ENCODE measurements at regions not wholly inside any gene's neighbourhood (a gene's known extent, or its start where the extent isn't known, plus 50 kb on each side); places are given as distances from the start of the nearest gene placed in this dataset.

- no peak for ATAC-seq
- no peak for DNase-seq
- intact Hi-C loops (cut with micrococcal nuclease), result no loop called here
These were observed 469.5 kb downstream of the GBA3 start for GRCh38 chr4:23162275-23162674.

- DNase-seq (no peak), ATAC-seq (no peak)
- intact Hi-C loops (cut with micrococcal nuclease), result no loop called here
These were observed 469.1 kb downstream of the GBA3 start for GRCh38 chr4:23161787-23162186.

GRCh38 chr4:23153076-23153475 is 460.3 kb downstream of the GBA3 start:
- ATAC-seq (no peak), DNase-seq (no peak)
- intact Hi-C loops (cut with micrococcal nuclease), result no loop called here

- DNase-seq (no peak), ATAC-seq (no peak)
- intact Hi-C loops (cut with micrococcal nuclease), result no loop called here
These were observed 457.1 kb downstream of the GBA3 start for GRCh38 chr4:23149815-23150214.

GRCh38 chr4:23144707-23145106 is 452.0 kb downstream of the GBA3 start:
- ATAC-seq, result no peak
- no peak for DNase-seq
- intact Hi-C loops (cut with micrococcal nuclease), result no loop called here

- intact Hi-C loops (cut with micrococcal nuclease), result no loop called here
- DNase-seq, result no peak
- no peak for ATAC-seq
These were observed 443.3 kb downstream of the GBA3 start for GRCh38 chr4:23135792-23136645.

- DNase-seq (no peak), ATAC-seq (no peak)
- intact Hi-C loops (cut with micrococcal nuclease), result no loop called here
These were observed 441.6 kb downstream of the GBA3 start for GRCh38 chr4:23134331-23134730.

- ATAC-seq (no peak), DNase-seq (no peak)
- intact Hi-C loops (cut with micrococcal nuclease), result no loop called here
These were observed 438.1 kb downstream of the GBA3 start for GRCh38 chr4:23130845-23131244.

- intact Hi-C loops (cut with micrococcal nuclease), result no loop called here
- DNase-seq, result no peak
- ATAC-seq, result no peak
These were observed 432.4 kb downstream of the GBA3 start for GRCh38 chr4:23125118-23125517.

GRCh38 chr4:23122666-23123400 is 430.1 kb downstream of the GBA3 start:
- intact Hi-C loops (cut with micrococcal nuclease), result no loop called here
- ATAC-seq (no peak), DNase-seq (no peak)

GRCh38 chr4:23120374-23120773 is 427.6 kb downstream of the GBA3 start:
- DNase-seq (no peak), ATAC-seq (no peak)
- intact Hi-C loops (cut with micrococcal nuclease), result no loop called here

GRCh38 chr4:23117826-23118225 is 425.1 kb downstream of the GBA3 start:
- DNase-seq (no peak), ATAC-seq (no peak)
- intact Hi-C loops (cut with micrococcal nuclease), result no loop called here

GRCh38 chr4:23114538-23114937 is 421.8 kb downstream of the GBA3 start:
- intact Hi-C loops (cut with micrococcal nuclease), result no loop called here
- no peak for ATAC-seq
- no peak for DNase-seq

GRCh38 chr4:23113104-23113503 is 420.4 kb downstream of the GBA3 start:
- DNase-seq (no peak), ATAC-seq (peak; percentile 55)

GRCh38 chr4:23106516-23106915 is 413.8 kb downstream of the GBA3 start:
- intact Hi-C loops (cut with micrococcal nuclease), result no loop called here
- ATAC-seq, result no peak
- no peak for DNase-seq

More at GRCh38 chr4:23113104-23113503, 420.4 kb downstream of the GBA3 start:
- intact Hi-C loops (cut with micrococcal nuclease), result no loop called here

- intact Hi-C loops (cut with micrococcal nuclease), result no loop called here
- no peak for DNase-seq
- no peak for ATAC-seq
These were observed 413.1 kb downstream of the GBA3 start for GRCh38 chr4:23105759-23106370.

- intact Hi-C loops (cut with micrococcal nuclease), result no loop called here
- ATAC-seq (no peak), DNase-seq (no peak)
These were observed 404.5 kb downstream of the GBA3 start for GRCh38 chr4:23097251-23097650.

GRCh38 chr4:23091711-23092110 is 399.0 kb downstream of the GBA3 start:
- no peak for ATAC-seq

GRCh38 chr4:23085249-23085568 is 392.5 kb downstream of the GBA3 start:
- no peak for DNase-seq
- no peak for ATAC-seq
- intact Hi-C loops (cut with micrococcal nuclease), result no loop called here

More at GRCh38 chr4:23091711-23092110, 399.0 kb downstream of the GBA3 start:
- intact Hi-C loops (cut with micrococcal nuclease), result no loop called here
- DNase-seq, result no peak

GRCh38 chr4:23084559-23085248 is 392.0 kb downstream of the GBA3 start:
- no peak for DNase-seq
- intact Hi-C loops (cut with micrococcal nuclease), result no loop called here
- no peak for ATAC-seq

All from left ventricle myocardium superior (tissue), 1 donor.